Activated B cell treated with CpG ODN at 0.5 μM for 24 hours (primary cell): ENCODE measurements at regions not wholly inside any gene's neighbourhood (a gene's known extent, or its start where the extent isn't known, plus 50 kb on each side); places are given as distances from the start of the nearest gene placed in this dataset.

ENCODE experiments used
- ATAC-seq: fragments of 200-7000 bp; cut with Tn5 transposase; one replicate; pipeline ENCODE4 v1.10.0; 2021; ENCODE audit warnings: low read depth, mild to moderate bottlenecking, moderate library complexity
- CTCF ChIA-PET: fragments of 350-600 bp; sonication (Branson Sonifier 250); formaldehyde crosslinking; loops from one replicate; lab custom pipeline; 2021; ENCODE audit warnings: antibody characterized with exemption; lab: Charles Lee
- POLR2A ChIA-PET: fragments of 350-600 bp; sonication (Branson Sonifier 250); formaldehyde crosslinking; loops from one replicate; lab custom pipeline; 2021; ENCODE audit warnings: antibody characterized with exemption; lab: Charles Lee
- DNase-seq: peaks from one replicate; pipeline ENCODE4 v3.0.0; 2022
- H3K27ac Mint-ChIP-seq: one replicate; pipeline ENCODE4 v1.8.0; 2020; ENCODE audit warnings: mixed read lengths
- H3K27me3 Mint-ChIP-seq: one replicate; pipeline ENCODE4 v1.8.0; 2021; ENCODE audit warnings: mixed read lengths
- H3K36me3 Mint-ChIP-seq: one replicate; pipeline ENCODE4 v1.8.0; 2021; ENCODE audit warnings: low read depth, mixed read lengths
- H3K4me1 Mint-ChIP-seq: one replicate; pipeline ENCODE4 v1.8.0; 2021; ENCODE audit warnings: mixed read lengths
- H3K4me3 Mint-ChIP-seq: one replicate; pipeline ENCODE4 v1.8.0; 2020; ENCODE audit warnings: mild to moderate bottlenecking, mixed read lengths
- H3K9me3 Mint-ChIP-seq: one replicate; pipeline ENCODE4 v1.8.0; 2020; ENCODE audit warnings: mixed read lengths
- CTCF ChIP-seq: fragments of 200-600 bp; IDR thresholded peaks from one replicate; pipeline ENCODE4 v1.8.0; 2022; ENCODE audit warnings: antibody characterized with exemption, mild to moderate bottlenecking
- intact Hi-C: fragments of 100-400 bp; cut with micrococcal nuclease; formaldehyde crosslinking; loops from one replicate; pipeline ENCODE4 v1.15.1; 2024

GRCh38 chr11:4194889-4195288 lies 100.3 kb downstream of the RRM1 start:
- ChIA-PET POLR2A (no interaction called here), CTCF (no interaction called here)
- TF ChIP-seq CTCF = no peak
- Mint-ChIP-seq H3K4me3 (no peak overlapping the region), H3K9me3 (peaks cover 3% of the 10 kb centered on the region), H3K36me3 (no peaks in the 10 kb centered on the region), H3K27me3 (peaks cover 17% of the 10 kb centered on the region), H3K27ac (no peak overlapping the region), H3K4me1 (no peaks in the 10 kb centered on the region)
- ATAC-seq = no peak
- intact Hi-C loops = no loop called here
- DNase-seq = no peak

- peaks cover 20% of the 10 kb centered on the region for H3K27me3 Mint-ChIP-seq
- TF ChIP-seq CTCF = no peak
- ATAC-seq (no peak), DNase-seq (no peak)
- H3K36me3 Mint-ChIP-seq = no peaks in the 10 kb centered on the region
- H3K9me3 Mint-ChIP-seq = no peaks in the 10 kb centered on the region
- no peak overlapping the region for H3K27ac Mint-ChIP-seq
- POLR2A ChIA-PET = no interaction called here
- intact Hi-C loops = no loop called here
- H3K4me3 Mint-ChIP-seq = no peak overlapping the region
- H3K4me1 Mint-ChIP-seq = peaks cover 4% of the 10 kb centered on the region
- CTCF ChIA-PET = no interaction called here
Measured at GRCh38 chr11:4191031-4191571, 96.5 kb downstream of the RRM1 start.

DNA sequence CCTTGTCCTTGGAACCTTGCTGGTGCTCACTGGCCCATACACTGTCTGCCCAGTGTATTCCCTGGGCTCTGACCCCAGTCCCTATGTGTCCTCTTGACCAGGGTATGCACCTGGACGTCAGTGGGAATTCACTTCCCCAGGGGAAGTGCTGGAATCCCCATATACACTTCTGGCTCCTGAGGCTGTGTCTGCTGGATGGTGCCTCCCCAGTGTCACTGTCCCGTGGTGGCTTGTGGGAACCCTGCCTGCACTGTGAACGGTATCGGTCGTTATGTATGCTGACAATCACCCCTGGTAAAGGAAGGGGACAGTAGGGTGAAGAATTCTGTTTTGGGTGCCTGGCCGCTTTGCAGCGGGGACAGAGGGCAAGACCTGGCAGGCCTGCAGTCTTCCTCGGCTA lies 95.9 kb downstream of the RRM1 start:
- POLR2A ChIA-PET = no interaction called here
- Mint-ChIP-seq H3K27me3 (peaks cover 20% of the 10 kb centered on the region), H3K36me3 (no peaks in the 10 kb centered on the region), H3K4me3 (no peak overlapping the region), H3K4me1 (peaks cover 4% of the 10 kb centered on the region), H3K9me3 (no peaks in the 10 kb centered on the region), H3K27ac (no peak overlapping the region)
- ATAC-seq = no peak
- intact Hi-C loops = no loop called here
- TF ChIP-seq CTCF = no peak
- CTCF ChIA-PET = no interaction called here
- DNase-seq = no peak

DNA sequence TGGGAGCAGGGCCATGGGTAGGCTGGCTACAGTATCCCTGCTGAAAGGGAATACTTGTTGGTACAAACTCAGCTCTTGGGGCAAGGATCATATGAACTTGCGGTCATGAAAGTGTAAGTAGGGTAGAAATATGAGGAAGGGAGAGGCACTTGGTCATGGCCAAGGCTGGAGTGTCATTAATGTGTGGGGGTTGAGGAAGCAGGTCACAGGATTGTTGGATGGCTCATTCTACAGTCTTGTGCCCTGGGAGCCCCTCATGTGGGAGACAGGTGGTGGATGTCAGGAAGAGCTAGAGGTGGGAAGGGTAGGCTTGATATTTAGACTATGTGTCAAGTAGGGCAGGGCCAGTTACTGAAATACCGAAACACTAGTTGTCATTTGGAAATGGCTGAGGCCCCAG lies 95.5 kb downstream of the RRM1 start:
- Mint-ChIP-seq H3K36me3 (no peaks in the 10 kb centered on the region), H3K27ac (no peak overlapping the region), H3K4me1 (peaks cover 4% of the 10 kb centered on the region), H3K4me3 (no peak overlapping the region), H3K9me3 (no peaks in the 10 kb centered on the region), H3K27me3 (peaks cover 20% of the 10 kb centered on the region)
- TF ChIP-seq CTCF = no peak
- ATAC-seq = no peak
- intact Hi-C loops = no loop called here
- ChIA-PET CTCF (no interaction called here), POLR2A (no interaction called here)
- DNase-seq = no peak
